Tibial nerve (tissue), 4 donors: ENCODE measurements at regions not wholly inside any gene's neighbourhood (a gene's known extent, or its start where the extent isn't known, plus 50 kb on each side); places are given as distances from the start of the nearest gene placed in this dataset.

Source experiments
- CTCF ChIP-seq, 5 experiments: fragments of 200-600 bp in 3 of 5; fragments of 450-650 bp in 2 of 5; sonication (generic) in 3 of 5; IDR thresholded peaks; one replicate each; pipeline ENCODE4 v1.5.1; 2016 to 2019; ENCODE audit warnings: antibody characterized with exemption in 5 of 5, mild to moderate bottlenecking in 3 of 5, moderate library complexity in 2 of 5
- EP300 ChIP-seq, 2 donors: sonication (generic); formaldehyde crosslinking; IDR thresholded peaks; one replicate each; pipeline ENCODE4 v1.6.1; 2017; ENCODE audit warnings: antibody characterized with exemption in 2 of 2, mild to moderate bottlenecking in 1 of 2
- POLR2A ChIP-seq, 2 donors: fragments of 450-650 bp; IDR thresholded peaks; one replicate each; pipeline ENCODE4 v1.6.1; 2017; ENCODE audit warnings: antibody characterized with exemption in 2 of 2, mild to moderate bottlenecking in 2 of 2, moderate library complexity in 2 of 2

GRCh38 chr11:134574947-134575346, 162.9 kb upstream of the B3GAT1 start:
- no peak for TF ChIP-seq POLR2A (IDR thresholded peaks at IDR 0.05)
- TF ChIP-seq CTCF (IDR thresholded peaks at IDR 0.05), result no peak
- no peak for TF ChIP-seq EP300 (IDR thresholded peaks at IDR 0.05)
